GM21515 (cell line): ENCODE measurements at regions not wholly inside any gene's neighbourhood (a gene's known extent, or its start where the extent isn't known, plus 50 kb on each side); places are given as distances from the start of the nearest gene placed in this dataset.
"Not testable (repeated sequence)": the region's sequence is repeated elsewhere in the genome, so short reads cannot be mapped to it uniquely, and the experiment has no call there.

Experiments
- ATAC-seq: cut with Tn5 transposase; IDR thresholded peaks from one replicate; pipeline ENCODE4 v1.9.1; 2021; ENCODE audit not compliant: unreplicated experiment

DNA sequence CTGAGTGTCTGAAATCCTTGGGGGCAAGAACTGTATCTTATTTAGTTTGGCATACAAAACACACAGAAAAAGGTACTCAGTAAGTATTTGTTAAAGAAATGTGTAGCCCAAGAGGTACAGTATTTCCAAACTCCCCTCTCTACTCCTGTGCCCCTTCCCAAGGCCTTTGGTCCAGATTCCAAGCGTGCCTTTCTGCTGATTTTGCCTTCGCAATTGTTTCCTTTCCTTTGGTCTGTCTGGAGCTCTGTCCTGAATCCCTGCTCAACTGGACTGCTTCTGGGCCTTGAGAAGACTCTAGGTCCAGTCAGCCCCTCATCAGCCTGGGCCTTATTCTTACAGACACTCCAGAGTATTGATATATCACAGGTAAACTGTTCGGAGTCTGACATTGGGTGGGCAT is 122.2 kb upstream of the SYNCRIP start:
- no peak for ATAC-seq

GRCh38 chr6:85756982-85757381 is 114.3 kb upstream of the SYNCRIP start:
- no peak for ATAC-seq

DNA sequence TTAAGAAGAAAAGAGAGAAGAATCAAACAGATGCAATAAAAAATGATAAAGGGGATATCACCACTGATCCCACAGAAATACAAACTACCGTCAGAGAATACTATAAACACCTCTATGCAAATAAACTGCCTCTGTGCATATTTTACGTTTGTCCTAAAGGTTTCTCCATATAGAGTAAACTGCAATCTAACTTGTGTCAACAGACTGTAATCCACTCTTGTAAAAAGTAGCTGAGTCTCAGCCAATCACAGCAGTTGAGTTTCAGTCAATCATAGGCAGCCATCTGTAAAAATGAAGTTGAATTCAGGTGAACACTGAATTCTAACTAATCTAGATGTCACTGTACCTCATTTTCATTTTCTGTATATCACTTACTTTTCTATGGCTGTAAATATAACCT is 112.2 kb upstream of the SYNCRIP start:
- no peak for ATAC-seq

DNA sequence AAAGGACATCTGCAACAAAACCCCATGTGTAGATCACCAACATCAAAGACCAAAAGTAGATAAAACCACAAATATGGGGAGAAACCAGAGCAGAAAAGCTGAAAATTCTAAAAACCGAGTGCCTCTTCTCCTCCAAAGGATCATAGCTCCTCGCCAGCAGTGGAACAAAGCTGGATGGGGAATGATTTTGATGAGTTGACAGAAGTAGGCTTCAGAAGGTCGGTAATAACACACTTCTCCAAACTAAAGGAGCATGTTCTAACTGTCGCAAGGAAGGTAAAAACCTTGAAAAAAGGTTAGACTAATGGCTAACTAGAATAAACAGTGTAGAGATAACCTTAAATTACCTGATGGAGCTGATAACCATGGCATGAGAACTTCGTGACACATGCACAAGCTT is 109.9 kb upstream of the SYNCRIP start:
- ATAC-seq: no peak

- no peak for ATAC-seq
Measured at GRCh38 chr6:85751374-85752055, 108.8 kb upstream of the SYNCRIP start.

- ATAC-seq: not testable (repeated sequence)
Measured at GRCh38 chr6:85750146-85750545, 107.5 kb upstream of the SYNCRIP start.

DNA sequence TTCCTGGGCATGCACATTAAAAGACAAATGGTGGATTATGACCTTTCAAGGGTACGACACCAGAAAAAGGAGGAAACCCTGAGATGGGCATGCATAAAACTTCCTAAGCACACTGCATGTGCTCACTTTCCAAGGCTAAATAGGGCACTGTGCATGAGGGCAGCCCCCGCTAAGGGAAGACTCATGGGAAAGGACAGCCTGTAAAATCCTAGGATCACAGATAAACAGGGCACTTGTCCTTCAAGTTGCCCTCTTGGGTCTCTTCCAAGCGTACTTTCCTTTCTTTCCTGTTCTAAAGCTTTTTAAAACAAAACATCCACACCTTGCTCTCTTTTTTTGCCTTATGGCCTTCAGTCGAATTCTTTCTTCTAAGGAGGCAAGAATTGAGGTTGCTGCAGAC is 106.5 kb upstream of the SYNCRIP start:
- no peak for ATAC-seq

- ATAC-seq: no peak
Measured at GRCh38 chr6:85747666-85748065, 105.0 kb upstream of the SYNCRIP start.

DNA sequence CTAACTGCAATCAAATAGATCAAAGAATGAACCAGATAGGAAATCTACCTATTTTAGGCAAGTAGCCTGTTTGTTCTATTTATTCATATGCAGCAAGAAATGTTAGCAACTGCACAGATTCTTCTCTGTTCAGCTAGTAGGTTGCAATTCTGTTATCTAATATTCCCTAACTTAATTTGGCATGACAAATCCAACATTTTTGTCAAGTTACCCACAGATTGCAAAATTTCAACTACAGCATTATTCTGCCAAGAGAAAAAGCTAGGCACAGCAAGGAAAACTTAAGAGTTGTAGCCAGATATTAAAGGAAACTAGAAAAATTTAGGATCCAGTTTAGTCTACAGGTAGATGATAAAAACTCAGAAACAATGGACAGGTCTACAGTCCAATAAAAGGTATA is 104.4 kb upstream of the SYNCRIP start:
- no peak for ATAC-seq

- no peak for ATAC-seq
Measured at GRCh38 chr6:85744433-85744970, 101.8 kb upstream of the SYNCRIP start.

- ATAC-seq: no peak
Measured at GRCh38 chr6:85726206-85726605, 83.5 kb upstream of the SYNCRIP start.

DNA sequence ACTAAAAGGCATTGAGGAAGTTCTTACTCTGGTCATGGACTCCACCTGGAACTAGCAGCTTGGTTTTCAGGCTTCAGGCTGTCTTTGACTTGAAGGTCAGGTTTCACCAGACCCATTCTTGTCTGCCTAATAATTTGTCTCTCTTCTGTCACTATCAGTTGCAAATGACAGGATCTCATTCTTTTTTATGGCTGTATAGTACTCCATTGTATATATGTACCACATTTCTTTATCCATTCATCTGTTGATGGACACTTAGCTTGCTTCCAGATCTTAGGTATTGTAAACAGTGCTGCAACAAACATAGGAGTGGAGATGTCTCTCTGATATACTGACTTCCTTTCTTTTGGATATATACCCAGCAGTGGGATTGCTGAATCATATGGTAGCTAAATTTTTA is 73.1 kb upstream of the SYNCRIP start:
- ATAC-seq: no peak

GRCh38 chr6:85714893-85715530 is 72.3 kb upstream of the SYNCRIP start:
- ATAC-seq: no peak

DNA sequence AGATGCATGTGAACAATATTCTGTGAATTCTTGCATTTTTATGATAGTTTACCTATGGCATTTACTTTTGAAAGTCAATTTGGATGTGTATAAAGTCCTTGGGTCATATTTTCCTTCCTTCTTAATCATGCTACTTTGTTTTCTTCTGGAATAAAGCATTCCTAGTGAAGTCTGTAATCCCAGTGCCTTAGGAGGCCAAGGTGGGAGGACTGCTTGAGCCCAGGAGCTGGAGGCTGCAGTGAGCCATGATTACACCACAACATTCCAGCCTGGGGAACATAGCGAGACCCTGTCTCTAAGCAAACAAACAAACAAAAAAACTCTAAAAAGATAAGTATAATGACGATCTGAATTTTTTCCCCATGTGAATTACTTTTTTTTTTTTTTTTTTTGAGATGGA is 69.7 kb upstream of the SYNCRIP start:
- no peak for ATAC-seq

GRCh38 chr6:85707515-85708145 is 64.9 kb upstream of the SYNCRIP start:
- ATAC-seq: not testable (repeated sequence)

DNA sequence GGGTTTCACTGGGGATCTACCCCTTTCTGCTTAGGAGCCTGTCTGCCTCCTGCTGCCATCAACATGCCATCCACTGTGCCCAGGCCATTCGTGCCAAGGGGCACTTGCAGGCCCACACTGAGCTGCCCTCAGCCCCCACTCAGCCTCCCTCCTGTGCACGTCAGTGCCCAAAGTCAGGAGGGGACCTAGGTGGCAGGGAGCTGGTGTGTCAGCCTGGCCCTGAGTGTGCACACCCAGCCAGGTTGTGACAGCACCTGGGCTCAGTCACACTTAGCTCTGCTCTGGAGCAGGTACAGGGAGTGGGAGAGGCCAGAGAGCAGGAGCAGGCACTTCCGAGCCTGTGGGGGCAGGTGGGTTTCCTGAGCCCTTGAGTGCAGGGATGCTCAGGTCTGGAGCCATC is 63.6 kb upstream of the SYNCRIP start:
- ATAC-seq: no peak

DNA sequence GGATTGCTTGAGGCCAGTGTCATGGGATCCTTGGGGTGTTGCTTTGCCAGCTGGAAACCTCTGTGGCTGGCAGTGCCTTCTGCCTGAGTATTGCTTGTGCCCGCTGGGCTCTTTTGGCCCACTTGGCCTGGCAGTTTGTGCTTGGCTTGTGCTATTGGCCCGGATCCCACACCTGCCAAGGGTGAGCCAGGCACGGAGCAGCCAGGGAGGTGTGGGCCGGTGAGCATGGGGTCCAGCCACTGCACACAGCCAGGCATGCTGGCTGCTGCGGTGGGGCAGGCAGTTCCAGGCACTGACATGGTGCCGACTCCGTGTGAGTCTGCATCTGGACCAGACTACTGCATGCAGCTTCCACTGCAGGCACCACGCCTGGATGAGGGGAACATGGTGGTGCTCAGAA is 62.5 kb upstream of the SYNCRIP start:
- no peak for ATAC-seq

GRCh38 chr6:85703406-85703805 is 60.7 kb upstream of the SYNCRIP start:
- no peak for ATAC-seq
